Fibroblast of lung (primary cell): ENCODE measurements at regions not wholly inside any gene's neighbourhood (a gene's known extent, or its start where the extent isn't known, plus 50 kb on each side); places are given as distances from the start of the nearest gene placed in this dataset.

ENCODE experiments used
- DNase-seq, 2 donors: peaks; one replicate each; pipeline versions ENCODE4 v3.0.0 to v3.0.0-alpha.2; 2010; ENCODE audit warnings: low read depth in 2 of 2
- H2AFZ ChIP-seq: 2 replicates; pipeline ENCODE4 v1.5.1; 2012; ENCODE audit warnings: low read length, control low read depth, inconsistent platforms
- H3K27ac ChIP-seq: 2 replicates; pipeline ENCODE4 v1.5.1; 2011; ENCODE audit warnings: low read length, control low read depth; ENCODE audit not compliant: insufficient read depth
- H3K27me3 ChIP-seq: 2 replicates; pipeline ENCODE4 v1.5.1; 2011; ENCODE audit warnings: mild to moderate bottlenecking, low read length; ENCODE audit not compliant: control insufficient read depth, insufficient read depth
- H3K36me3 ChIP-seq: 2 replicates; pipeline ENCODE4 v1.5.1; 2011; ENCODE audit warnings: low read length; ENCODE audit not compliant: control insufficient read depth, insufficient read depth
- H3K4me1 ChIP-seq: 2 replicates; pipeline ENCODE4 v1.5.1; 2011; ENCODE audit warnings: low read length; ENCODE audit not compliant: control insufficient read depth, insufficient read depth; ENCODE audit errors: extremely low read depth
- H3K4me2 ChIP-seq: 2 replicates; pipeline ENCODE4 v1.5.1; 2011; ENCODE audit warnings: low read length, control low read depth; ENCODE audit not compliant: insufficient read depth; ENCODE audit errors: extremely low read depth
- H3K4me3 ChIP-seq, 4 experiments: fragments of 200-600 bp in 1 of 4; sonication (generic) in 1 of 4; replicated peaks in 1 of 4; 2 replicates each; pipeline ENCODE4 v1.5.1; 2011 to 2016; ENCODE audit warnings: low read length in 4 of 4, low read depth in 3 of 4, mild to moderate bottlenecking in 3 of 4, control low read depth in 2 of 4, inconsistent platforms in 1 of 4, mixed read lengths in 1 of 4; ENCODE audit not compliant: insufficient read depth in 1 of 4; ENCODE audit errors: control extremely low read depth in 1 of 4
- H3K79me2 ChIP-seq: 2 replicates; pipeline ENCODE4 v1.5.1; 2012; ENCODE audit warnings: mild to moderate bottlenecking, low read length, inconsistent platforms; ENCODE audit not compliant: control insufficient read depth, insufficient read depth
- H3K9ac ChIP-seq: 2 replicates; pipeline ENCODE4 v1.5.1; 2011; ENCODE audit warnings: mild to moderate bottlenecking, low read length, control low read depth; ENCODE audit not compliant: insufficient read depth
- H3K9me3 ChIP-seq: 2 replicates; pipeline ENCODE4 v1.5.1; 2012; ENCODE audit warnings: low read depth, low read length; ENCODE audit not compliant: control insufficient read depth, insufficient read depth
- H4K20me1 ChIP-seq: 2 replicates; pipeline ENCODE4 v1.5.1; 2011; ENCODE audit warnings: low read length; ENCODE audit not compliant: control insufficient read depth, insufficient read depth; ENCODE audit errors: extremely low read depth
- EZH2 ChIP-seq: IDR thresholded peaks from 2 replicates; pipeline ENCODE4 v1.5.1; 2012; ENCODE audit warnings: low read length, control low read depth, mild to moderate bottlenecking; ENCODE audit errors: missing control alignments
- TF ChIP-seq, protein P1 (sequence below), 2 donors: IDR thresholded peaks in 1 of 2; conservative IDR thresholded peaks in 1 of 2; 1 replicate in 1 of 2; 2 replicates in 1 of 2; pipeline ENCODE4 v1.5.1; 2011 to 2012; ENCODE audit warnings: low read length in 2 of 2, control low read depth in 1 of 2, inconsistent platforms in 1 of 2, low read depth in 1 of 2, mild to moderate bottlenecking in 1 of 2

DNA sequence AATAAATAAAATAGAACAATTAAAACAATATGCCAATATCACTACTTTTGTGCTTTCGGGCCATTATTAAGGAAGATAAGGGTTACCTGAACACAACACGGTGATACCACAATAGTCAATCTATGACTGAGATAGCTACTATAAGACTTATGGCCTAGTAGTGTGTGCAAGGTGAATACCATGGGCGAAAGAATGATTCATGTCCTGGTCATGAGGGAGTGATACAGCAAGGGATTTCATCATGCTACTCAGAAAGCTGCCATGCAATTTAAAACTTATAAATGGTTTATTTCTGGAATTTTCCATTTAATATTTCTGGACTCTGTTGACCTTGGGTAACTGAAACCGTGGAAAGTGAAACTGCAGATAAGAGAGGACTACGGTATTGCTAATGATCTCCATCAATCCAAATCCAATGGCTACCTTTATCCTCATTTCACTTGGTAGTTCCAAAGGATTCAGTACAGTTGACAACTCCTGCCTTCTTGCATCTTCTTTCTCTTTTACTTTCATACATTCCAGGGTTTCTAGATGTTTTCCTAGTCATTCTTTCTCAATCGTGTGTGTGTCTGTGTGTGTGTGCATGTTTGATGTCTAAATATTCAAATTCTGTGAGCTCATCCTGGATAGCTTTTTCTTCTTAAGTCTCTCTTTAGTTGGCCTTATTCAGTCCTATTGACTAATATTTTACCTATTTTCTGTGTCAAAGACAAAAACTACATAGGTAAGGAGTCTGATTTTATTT is 100.5 kb upstream of the MAGI2 start:
- H4K20me1 ChIP-seq = no peaks in the 10 kb centered on the region
- no peak overlapping the region for H3K4me3 ChIP-seq
- no peaks in the 10 kb centered on the region for H3K9me3 ChIP-seq
- H3K36me3 ChIP-seq = no peaks in the 10 kb centered on the region
- no peaks in the 10 kb centered on the region for H3K79me2 ChIP-seq
- no peak overlapping the region for H3K9ac ChIP-seq
- H3K4me2 ChIP-seq = no peak overlapping the region
- no peaks in the 10 kb centered on the region for H3K4me1 ChIP-seq
- peak; percentile 14 to 66 for DNase-seq
- H3K27ac ChIP-seq = no peak overlapping the region
- peak overlapping the region; percentile 65 for H2AFZ ChIP-seq
- no peaks in the 10 kb centered on the region for H3K27me3 ChIP-seq
- TF ChIP-seq, protein P1, sequence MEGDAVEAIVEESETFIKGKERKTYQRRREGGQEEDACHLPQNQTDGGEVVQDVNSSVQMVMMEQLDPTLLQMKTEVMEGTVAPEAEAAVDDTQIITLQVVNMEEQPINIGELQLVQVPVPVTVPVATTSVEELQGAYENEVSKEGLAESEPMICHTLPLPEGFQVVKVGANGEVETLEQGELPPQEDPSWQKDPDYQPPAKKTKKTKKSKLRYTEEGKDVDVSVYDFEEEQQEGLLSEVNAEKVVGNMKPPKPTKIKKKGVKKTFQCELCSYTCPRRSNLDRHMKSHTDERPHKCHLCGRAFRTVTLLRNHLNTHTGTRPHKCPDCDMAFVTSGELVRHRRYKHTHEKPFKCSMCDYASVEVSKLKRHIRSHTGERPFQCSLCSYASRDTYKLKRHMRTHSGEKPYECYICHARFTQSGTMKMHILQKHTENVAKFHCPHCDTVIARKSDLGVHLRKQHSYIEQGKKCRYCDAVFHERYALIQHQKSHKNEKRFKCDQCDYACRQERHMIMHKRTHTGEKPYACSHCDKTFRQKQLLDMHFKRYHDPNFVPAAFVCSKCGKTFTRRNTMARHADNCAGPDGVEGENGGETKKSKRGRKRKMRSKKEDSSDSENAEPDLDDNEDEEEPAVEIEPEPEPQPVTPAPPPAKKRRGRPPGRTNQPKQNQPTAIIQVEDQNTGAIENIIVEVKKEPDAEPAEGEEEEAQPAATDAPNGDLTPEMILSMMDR (conservative IDR thresholded peaks at IDR 0.05 in 1 of 2, IDR thresholded peaks at IDR 0.05 in 1 of 2; ENCODE audit: low read depth in 1 of 2, low read length in 2 of 2) = no peak
- TF ChIP-seq EZH2 = no peak

DNA sequence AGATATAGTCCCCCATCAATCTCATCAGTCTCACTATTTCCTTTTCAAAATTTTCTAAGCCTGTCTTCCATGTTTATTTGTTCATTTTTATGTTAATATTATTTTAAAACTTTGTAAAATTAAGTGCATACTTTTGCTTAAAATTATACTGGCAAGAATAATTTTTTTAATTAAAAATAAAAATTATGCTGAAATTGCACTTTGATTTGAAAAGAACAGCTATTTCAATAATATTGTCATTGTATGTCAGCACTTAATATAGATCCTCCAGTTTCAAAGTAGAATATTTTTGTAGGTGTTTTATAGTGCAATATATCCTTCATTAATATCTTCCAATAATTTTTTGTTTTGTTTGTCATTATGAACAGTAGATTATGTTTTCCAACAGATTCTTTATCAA is 99.0 kb upstream of the MAGI2 start:
- H3K4me1 ChIP-seq = no peaks in the 10 kb centered on the region
- no peaks in the 10 kb centered on the region for H3K9me3 ChIP-seq
- H3K9ac ChIP-seq = no peak overlapping the region
- no peaks in the 10 kb centered on the region for H3K36me3 ChIP-seq
- H4K20me1 ChIP-seq = no peaks in the 10 kb centered on the region
- H3K4me3 ChIP-seq = no peak overlapping the region
- H3K27ac ChIP-seq = no peak overlapping the region
- no peaks in the 10 kb centered on the region for H3K79me2 ChIP-seq
- no peak overlapping the region for H2AFZ ChIP-seq
- TF ChIP-seq, protein P1 (conservative IDR thresholded peaks at IDR 0.05 in 1 of 2, IDR thresholded peaks at IDR 0.05 in 1 of 2; ENCODE audit: low read depth in 1 of 2, low read length in 2 of 2) = no peak
- no peak for TF ChIP-seq EZH2
- no peaks in the 10 kb centered on the region for H3K27me3 ChIP-seq
- DNase-seq = no peak
- H3K4me2 ChIP-seq = no peak overlapping the region

DNA sequence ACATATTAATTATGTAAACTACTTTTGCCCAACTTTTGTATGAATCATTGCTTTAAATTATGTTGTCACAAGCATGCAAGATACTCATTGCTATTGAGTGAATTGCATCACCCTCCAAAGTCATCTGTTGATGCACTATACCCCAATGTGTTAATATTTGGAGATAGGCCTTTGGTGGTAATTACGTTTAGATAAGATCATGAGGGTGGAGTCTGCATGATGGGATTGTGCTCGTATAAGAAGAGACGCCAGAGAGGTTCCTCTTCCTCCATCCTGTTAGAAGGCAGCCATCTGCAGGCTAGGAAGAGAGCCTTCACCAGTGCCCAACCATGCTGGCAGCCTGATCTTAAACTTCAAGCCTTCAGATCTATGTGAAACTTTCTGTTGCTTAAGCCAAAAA is 95.3 kb upstream of the MAGI2 start:
- no peaks in the 10 kb centered on the region for H3K4me1 ChIP-seq
- DNase-seq = peak in 1 of 2 donors; percentile 45

More for the DNA sequence above, 95.3 kb upstream of the MAGI2 start:
- Histone ChIP-seq H3K4me2 (no peak overlapping the region), H3K36me3 (no peaks in the 10 kb centered on the region), H4K20me1 (no peaks in the 10 kb centered on the region), H3K9me3 (no peaks in the 10 kb centered on the region), H3K27me3 (no peaks in the 10 kb centered on the region), H3K4me3 (no peak overlapping the region), H3K9ac (no peak overlapping the region), H3K27ac (no peak overlapping the region), H2AFZ (no peak overlapping the region), H3K79me2 (no peaks in the 10 kb centered on the region)
- TF ChIP-seq, protein P1 (conservative IDR thresholded peaks at IDR 0.05 in 1 of 2, IDR thresholded peaks at IDR 0.05 in 1 of 2; ENCODE audit: low read depth in 1 of 2, low read length in 2 of 2) = no peak
- no peak for TF ChIP-seq EZH2
